B cell (primary cell): ENCODE measurements at regions not wholly inside any gene's neighbourhood (a gene's known extent, or its start where the extent isn't known, plus 50 kb on each side); places are given as distances from the start of the nearest gene placed in this dataset.

Source experiments
- CTCF ChIP-seq: fragments of 200-600 bp; IDR thresholded peaks from one replicate; pipeline ENCODE4 v1.8.0; 2022; ENCODE audit warnings: antibody characterized with exemption, mild to moderate bottlenecking
- EZH2 ChIP-seq: IDR thresholded peaks from 2 replicates; pipeline ENCODE4 v1.6.1; 2012; ENCODE audit warnings: borderline replicate concordance, low read depth, mild to moderate bottlenecking, moderate library complexity, low read length; ENCODE audit not compliant: insufficient read depth, poor library complexity, severe bottlenecking

GRCh38 chr1:99363531-99363930 lies 99.2 kb downstream of the PLPPR4 start:
- TF ChIP-seq CTCF (no peak), EZH2 (no peak)
